ENCODE measurements at regions not wholly inside any gene's neighbourhood (a gene's known extent, or its start where the extent isn't known, plus 50 kb on each side); places are given as distances from the start of the nearest gene placed in this dataset.

DNA sequence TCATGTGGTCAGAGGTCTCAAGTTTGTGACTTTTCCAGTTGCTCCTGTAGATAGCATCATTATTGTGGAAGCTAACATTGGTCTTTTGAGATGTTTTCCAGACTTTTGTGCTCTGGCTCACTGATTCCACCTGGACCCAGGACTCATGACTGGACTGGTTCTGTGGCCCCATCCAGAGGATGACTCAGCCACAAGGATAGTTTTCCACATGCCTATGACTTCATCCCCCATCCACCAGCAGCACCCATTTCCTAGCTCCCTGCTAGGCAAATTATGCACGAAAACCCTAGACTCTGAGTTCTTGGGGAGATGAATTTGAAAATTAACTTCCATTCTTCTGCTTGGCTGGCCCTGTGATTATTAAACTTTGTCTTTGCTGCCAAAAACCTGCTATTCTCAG, 949.3 kb downstream of the MRPL39 start:
- no peaks in the 10 kb centered on the region for H3K9me3 ChIP-seq
- TF ChIP-seq, protein P1, sequence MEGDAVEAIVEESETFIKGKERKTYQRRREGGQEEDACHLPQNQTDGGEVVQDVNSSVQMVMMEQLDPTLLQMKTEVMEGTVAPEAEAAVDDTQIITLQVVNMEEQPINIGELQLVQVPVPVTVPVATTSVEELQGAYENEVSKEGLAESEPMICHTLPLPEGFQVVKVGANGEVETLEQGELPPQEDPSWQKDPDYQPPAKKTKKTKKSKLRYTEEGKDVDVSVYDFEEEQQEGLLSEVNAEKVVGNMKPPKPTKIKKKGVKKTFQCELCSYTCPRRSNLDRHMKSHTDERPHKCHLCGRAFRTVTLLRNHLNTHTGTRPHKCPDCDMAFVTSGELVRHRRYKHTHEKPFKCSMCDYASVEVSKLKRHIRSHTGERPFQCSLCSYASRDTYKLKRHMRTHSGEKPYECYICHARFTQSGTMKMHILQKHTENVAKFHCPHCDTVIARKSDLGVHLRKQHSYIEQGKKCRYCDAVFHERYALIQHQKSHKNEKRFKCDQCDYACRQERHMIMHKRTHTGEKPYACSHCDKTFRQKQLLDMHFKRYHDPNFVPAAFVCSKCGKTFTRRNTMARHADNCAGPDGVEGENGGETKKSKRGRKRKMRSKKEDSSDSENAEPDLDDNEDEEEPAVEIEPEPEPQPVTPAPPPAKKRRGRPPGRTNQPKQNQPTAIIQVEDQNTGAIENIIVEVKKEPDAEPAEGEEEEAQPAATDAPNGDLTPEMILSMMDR (IDR thresholded peaks at IDR 0.05; ENCODE audit: low read depth, low read length), result no peak
- no peaks in the 10 kb centered on the region for H3K27me3 ChIP-seq
- DNase-seq, result no peak
- H3K4me1 ChIP-seq, result peaks cover 8% of the 10 kb centered on the region
- H3K36me3 ChIP-seq, result no peaks in the 10 kb centered on the region
- H3K4me3 ChIP-seq (ENCODE audit: low read depth, low read length), result no peak overlapping the region

DNA sequence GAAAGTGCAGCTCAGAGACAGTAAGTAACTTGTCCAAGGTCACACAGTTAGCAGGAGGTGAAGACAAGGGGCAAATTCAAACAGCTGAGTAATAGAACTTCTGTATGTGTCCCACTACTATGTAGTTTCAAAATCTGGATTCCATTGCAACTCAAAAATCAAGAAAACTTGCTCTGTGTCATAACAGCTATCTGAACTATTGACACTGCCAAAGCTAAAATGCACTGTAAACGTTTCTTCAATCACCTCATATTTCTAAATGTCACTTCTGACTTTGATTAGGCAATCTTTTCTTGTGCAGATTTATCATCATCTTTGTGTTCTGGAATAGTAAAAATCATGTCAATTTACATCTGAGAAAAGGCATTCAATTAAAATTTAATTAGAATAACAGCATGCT, 957.6 kb downstream of the MRPL39 start:
- no peaks in the 10 kb centered on the region for H3K36me3 ChIP-seq
- no peak for DNase-seq
- no peaks in the 10 kb centered on the region for H3K4me1 ChIP-seq
- no peaks in the 10 kb centered on the region for H3K9me3 ChIP-seq
- no peak overlapping the region for H3K4me3 ChIP-seq (ENCODE audit: low read depth, low read length)
- TF ChIP-seq, protein P1 (IDR thresholded peaks at IDR 0.05; ENCODE audit: low read depth, low read length), result no peak
- H3K27me3 ChIP-seq, result no peaks in the 10 kb centered on the region

DNA sequence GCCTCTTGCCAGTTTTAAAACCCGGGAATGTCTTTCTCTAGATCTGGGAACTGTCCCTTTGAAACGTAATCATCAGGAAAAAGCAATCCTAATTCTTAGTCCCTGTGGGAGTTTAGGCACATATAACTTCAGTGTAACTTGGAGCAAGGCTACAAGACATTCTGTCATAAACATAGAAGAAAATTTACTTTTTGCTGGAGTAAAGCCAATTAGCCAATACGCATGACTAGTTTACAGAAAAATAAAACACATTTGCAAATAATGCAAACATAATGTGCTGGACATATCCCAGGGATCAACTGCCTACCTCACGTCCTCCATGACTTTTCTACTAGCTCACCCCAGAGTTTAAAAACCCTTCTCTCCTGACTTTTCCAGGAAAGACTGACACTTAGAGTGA, 970.6 kb downstream of the MRPL39 start:
- TF ChIP-seq, protein P1 (IDR thresholded peaks at IDR 0.05; ENCODE audit: low read depth, low read length), result no peak
- no peak overlapping the region for H3K4me3 ChIP-seq (ENCODE audit: low read depth, low read length)
- no peak for DNase-seq

DNA sequence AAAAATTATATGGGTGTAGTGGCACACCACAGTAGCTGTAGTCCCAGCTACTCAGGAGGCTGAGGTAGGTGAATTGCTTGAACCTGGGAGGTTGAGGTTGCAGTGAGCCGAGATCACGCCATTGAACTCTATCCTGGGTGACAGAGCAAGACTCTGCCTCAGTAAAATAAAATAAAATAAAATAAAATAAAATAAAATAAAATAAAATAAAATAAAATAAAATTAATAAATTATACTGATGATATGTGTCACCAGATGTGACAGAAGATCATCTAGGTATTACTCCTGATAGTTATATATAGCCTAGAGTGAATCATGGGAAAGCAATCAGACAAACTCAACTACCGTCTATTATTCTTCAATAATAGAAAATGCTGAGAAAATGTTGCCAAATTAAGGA, 972.5 kb downstream of the MRPL39 start:
- no peak for DNase-seq
- H3K4me3 ChIP-seq (ENCODE audit: low read depth, low read length), result no peak overlapping the region
- H3K27me3 ChIP-seq, result no peaks in the 10 kb centered on the region
- H3K9me3 ChIP-seq, result peaks cover 4% of the 10 kb centered on the region
- peaks cover 20% of the 10 kb centered on the region for H3K4me1 ChIP-seq
- no peaks in the 10 kb centered on the region for H3K36me3 ChIP-seq
- TF ChIP-seq, protein P1 (IDR thresholded peaks at IDR 0.05; ENCODE audit: low read depth, low read length), result no peak

More for the DNA sequence above, 970.6 kb downstream of the MRPL39 start:
- peaks cover 19% of the 10 kb centered on the region for H3K4me1 ChIP-seq
- H3K27me3 ChIP-seq, result no peaks in the 10 kb centered on the region
- H3K36me3 ChIP-seq, result no peaks in the 10 kb centered on the region
- peaks cover 4% of the 10 kb centered on the region for H3K9me3 ChIP-seq

DNA sequence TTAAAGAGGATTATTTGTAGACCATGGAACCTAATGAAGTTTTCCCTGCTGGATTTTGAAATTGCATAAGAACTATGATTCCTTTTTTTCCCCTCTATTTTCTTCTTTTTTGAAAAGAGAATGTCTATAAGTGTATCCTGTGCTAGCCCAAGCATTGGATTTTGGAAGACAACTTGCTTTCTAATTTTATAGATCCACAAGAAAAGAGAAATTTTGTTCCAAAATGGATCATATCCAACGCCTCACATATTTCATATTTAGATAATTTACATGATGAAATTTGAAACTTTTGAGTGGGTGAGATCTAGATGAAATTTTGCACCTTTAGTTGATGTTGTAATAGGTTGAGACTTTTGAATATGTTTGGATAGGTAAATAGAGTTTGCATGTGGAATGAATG, 978.7 kb downstream of the MRPL39 start:
- H3K4me3 ChIP-seq (ENCODE audit: low read depth, low read length), result no peak overlapping the region
- H3K36me3 ChIP-seq, result no peaks in the 10 kb centered on the region
- H3K4me1 ChIP-seq, result peaks cover 4% of the 10 kb centered on the region
- no peaks in the 10 kb centered on the region for H3K27me3 ChIP-seq
- DNase-seq, result no peak
- H3K9me3 ChIP-seq, result no peaks in the 10 kb centered on the region
- TF ChIP-seq, protein P1 (IDR thresholded peaks at IDR 0.05; ENCODE audit: low read depth, low read length), result no peak

DNA sequence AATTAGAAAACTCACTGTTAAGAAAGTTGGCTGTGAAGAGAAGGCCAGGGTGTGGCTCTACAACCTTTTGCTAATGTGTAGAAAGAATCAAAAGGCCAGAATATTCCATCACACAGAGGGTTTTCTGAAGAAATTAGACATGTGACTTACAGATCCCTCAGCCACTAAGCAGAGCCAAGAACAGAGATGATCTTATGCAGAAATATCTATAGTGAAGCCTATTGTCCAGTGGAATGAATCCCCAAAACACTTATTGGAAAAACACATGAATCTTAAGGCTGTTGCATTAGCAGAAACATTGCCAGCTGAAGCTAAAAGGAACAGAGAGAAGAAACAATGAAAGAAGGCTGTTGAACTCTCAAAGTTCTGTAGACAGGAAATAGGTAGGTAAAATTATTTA, 979.2 kb downstream of the MRPL39 start:
- Histone ChIP-seq H3K9me3 (no peaks in the 10 kb centered on the region), H3K4me3 (ENCODE audit: low read depth, low read length) (no peak overlapping the region), H3K4me1 (peaks cover 4% of the 10 kb centered on the region), H3K27me3 (no peaks in the 10 kb centered on the region), H3K36me3 (no peaks in the 10 kb centered on the region)
- TF ChIP-seq, protein P1 (IDR thresholded peaks at IDR 0.05; ENCODE audit: low read depth, low read length), result no peak
- DNase-seq, result no peak
